ENCODE measurements at regions not wholly inside any gene's neighbourhood (a gene's known extent, or its start where the extent isn't known, plus 50 kb on each side); places are given as distances from the start of the nearest gene placed in this dataset.

- TF ChIP-seq ZFP62 (CRISPR knock-in tag; IDR thresholded peaks at IDR 0.05) (no peak), ZNF180 (CRISPR knock-in tag; IDR thresholded peaks at IDR 0.05; ENCODE audit: borderline replicate concordance, low read depth) (no peak), DPF2 (CRISPR knock-in tag; IDR thresholded peaks at IDR 0.05; ENCODE audit: borderline replicate concordance, low read depth) (peak; percentile 90), ZNF891 (CRISPR knock-in tag; IDR thresholded peaks at IDR 0.05) (no peak), GATAD2A (CRISPR knock-in tag; IDR thresholded peaks at IDR 0.05) (peak; percentile 90), MXI1 (IDR thresholded peaks at IDR 0.05; ENCODE audit: borderline replicate concordance, low read depth, low read length) (no peak), ZBTB39 (CRISPR knock-in tag; IDR thresholded peaks at IDR 0.05) (no peak), KAT8 (CRISPR knock-in tag; IDR thresholded peaks at IDR 0.05) (peak; percentile 75), DRAP1 (CRISPR knock-in tag; IDR thresholded peaks at IDR 0.05) (peak; percentile 59), TEF (CRISPR knock-in tag; IDR thresholded peaks at IDR 0.05) (no peak), ZC3H4 (CRISPR knock-in tag; IDR thresholded peaks at IDR 0.05; ENCODE audit: borderline replicate concordance) (no peak), ZNF788 (CRISPR knock-in tag; IDR thresholded peaks at IDR 0.05; ENCODE audit: borderline replicate concordance) (no peak), ZNF644 (CRISPR knock-in tag; IDR thresholded peaks at IDR 0.05; ENCODE audit: low read depth) (peak; percentile 59; the same call in 1 of the 2 replicates), NFIC (IDR thresholded peaks at IDR 0.05; ENCODE audit: low read length) (peak; percentile 81)
- TF ChIP-seq, protein P1, sequence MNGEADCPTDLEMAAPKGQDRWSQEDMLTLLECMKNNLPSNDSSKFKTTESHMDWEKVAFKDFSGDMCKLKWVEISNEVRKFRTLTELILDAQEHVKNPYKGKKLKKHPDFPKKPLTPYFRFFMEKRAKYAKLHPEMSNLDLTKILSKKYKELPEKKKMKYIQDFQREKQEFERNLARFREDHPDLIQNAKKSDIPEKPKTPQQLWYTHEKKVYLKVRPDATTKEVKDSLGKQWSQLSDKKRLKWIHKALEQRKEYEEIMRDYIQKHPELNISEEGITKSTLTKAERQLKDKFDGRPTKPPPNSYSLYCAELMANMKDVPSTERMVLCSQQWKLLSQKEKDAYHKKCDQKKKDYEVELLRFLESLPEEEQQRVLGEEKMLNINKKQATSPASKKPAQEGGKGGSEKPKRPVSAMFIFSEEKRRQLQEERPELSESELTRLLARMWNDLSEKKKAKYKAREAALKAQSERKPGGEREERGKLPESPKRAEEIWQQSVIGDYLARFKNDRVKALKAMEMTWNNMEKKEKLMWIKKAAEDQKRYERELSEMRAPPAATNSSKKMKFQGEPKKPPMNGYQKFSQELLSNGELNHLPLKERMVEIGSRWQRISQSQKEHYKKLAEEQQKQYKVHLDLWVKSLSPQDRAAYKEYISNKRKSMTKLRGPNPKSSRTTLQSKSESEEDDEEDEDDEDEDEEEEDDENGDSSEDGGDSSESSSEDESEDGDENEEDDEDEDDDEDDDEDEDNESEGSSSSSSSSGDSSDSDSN (CRISPR knock-in tag; IDR thresholded peaks at IDR 0.05) = no peak
- TF ChIP-seq, protein P2, sequence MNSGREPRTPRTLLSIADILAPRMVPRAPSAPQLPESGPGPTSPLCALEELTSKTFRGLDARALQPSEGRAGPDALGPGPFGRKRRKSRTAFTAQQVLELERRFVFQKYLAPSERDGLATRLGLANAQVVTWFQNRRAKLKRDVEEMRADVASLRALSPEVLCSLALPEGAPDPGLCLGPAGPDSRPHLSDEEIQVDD (CRISPR knock-in tag; IDR thresholded peaks at IDR 0.05; ENCODE audit: borderline replicate concordance) = no peak
- TF ChIP-seq, protein P3, sequence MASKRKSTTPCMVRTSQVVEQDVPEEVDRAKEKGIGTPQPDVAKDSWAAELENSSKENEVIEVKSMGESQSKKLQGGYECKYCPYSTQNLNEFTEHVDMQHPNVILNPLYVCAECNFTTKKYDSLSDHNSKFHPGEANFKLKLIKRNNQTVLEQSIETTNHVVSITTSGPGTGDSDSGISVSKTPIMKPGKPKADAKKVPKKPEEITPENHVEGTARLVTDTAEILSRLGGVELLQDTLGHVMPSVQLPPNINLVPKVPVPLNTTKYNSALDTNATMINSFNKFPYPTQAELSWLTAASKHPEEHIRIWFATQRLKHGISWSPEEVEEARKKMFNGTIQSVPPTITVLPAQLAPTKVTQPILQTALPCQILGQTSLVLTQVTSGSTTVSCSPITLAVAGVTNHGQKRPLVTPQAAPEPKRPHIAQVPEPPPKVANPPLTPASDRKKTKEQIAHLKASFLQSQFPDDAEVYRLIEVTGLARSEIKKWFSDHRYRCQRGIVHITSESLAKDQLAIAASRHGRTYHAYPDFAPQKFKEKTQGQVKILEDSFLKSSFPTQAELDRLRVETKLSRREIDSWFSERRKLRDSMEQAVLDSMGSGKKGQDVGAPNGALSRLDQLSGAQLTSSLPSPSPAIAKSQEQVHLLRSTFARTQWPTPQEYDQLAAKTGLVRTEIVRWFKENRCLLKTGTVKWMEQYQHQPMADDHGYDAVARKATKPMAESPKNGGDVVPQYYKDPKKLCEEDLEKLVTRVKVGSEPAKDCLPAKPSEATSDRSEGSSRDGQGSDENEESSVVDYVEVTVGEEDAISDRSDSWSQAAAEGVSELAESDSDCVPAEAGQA (IDR thresholded peaks at IDR 0.05; ENCODE audit: low read depth) = no peak
- TF ChIP-seq, protein P3 (CRISPR knock-in tag; IDR thresholded peaks at IDR 0.05; ENCODE audit: borderline replicate concordance) = no peak
These were observed 133.9 kb upstream of the SPEF2 start (continued) for GRCh38 chr5:35483780-35484179.

Measured in HepG2 (cell line).